IMR-90 (cell line): ENCODE measurements at regions not wholly inside any gene's neighbourhood (a gene's known extent, or its start where the extent isn't known, plus 50 kb on each side); places are given as distances from the start of the nearest gene placed in this dataset.

ENCODE experiments used
- ATAC-seq: fragments of 200-7000 bp; cut with Tn5 transposase; 2 replicates; pipeline ENCODE4 v1.9.1; 2020; ENCODE audit warnings: low read depth, mild to moderate bottlenecking, moderate library complexity
- BruUV-seq: library from RNA; stranded (reverse); fragments of 400-500 nt; replicated peaks from 2 replicates; lab custom pipeline; 2021; lab: Mats Ljungman, UMichigan
- CTCF ChIA-PET: fragments of 300-600 bp; formaldehyde crosslinking; extraction: SDS; loops from one replicate; lab custom pipeline; 2021; ENCODE audit warnings: antibody characterized with exemption; lab: Yijun Ruan, JAX
- POLR2A ChIA-PET: fragments of 300-600 bp; sonication (Branson Sonifier 250); formaldehyde crosslinking; loops from one replicate; lab custom pipeline; 2022; ENCODE audit warnings: antibody characterized with exemption; ENCODE audit not compliant: unreplicated experiment; lab: Charles Lee
- DNase-seq: peaks from one replicate; pipeline ENCODE4 v3.0.0; 2013
- H2AFZ ChIP-seq: replicated peaks from 2 replicates; pipeline ENCODE3; 2013; ENCODE audit warnings: low read length, mild to moderate bottlenecking; ENCODE audit not compliant: poor library complexity
- H2AK5ac ChIP-seq: 2 replicates; pipeline ENCODE4 v1.6.1; 2013; ENCODE audit warnings: low read depth, low read length, inconsistent platforms
- H2AK9ac ChIP-seq: replicated peaks from 2 replicates; pipeline ENCODE3; 2013; ENCODE audit warnings: mild to moderate bottlenecking, low read depth, low read length, moderate library complexity; ENCODE audit not compliant: poor library complexity
- H2BK120ac ChIP-seq: 2 replicates; pipeline ENCODE4 v1.6.1; 2013; ENCODE audit warnings: low read depth, low read length, inconsistent platforms
- H2BK15ac ChIP-seq: 3 replicates; pipeline ENCODE4 v1.6.1; 2013; ENCODE audit warnings: low read depth, low read length, inconsistent platforms
- H2BK20ac ChIP-seq: 2 replicates; pipeline ENCODE4 v1.6.1; 2013; ENCODE audit warnings: low read depth, mild to moderate bottlenecking, inconsistent platforms, low read length, moderate library complexity
- H2BK5ac ChIP-seq: 2 replicates; pipeline ENCODE4 v1.6.1; 2013; ENCODE audit warnings: mild to moderate bottlenecking, low read depth, low read length, inconsistent platforms; ENCODE audit not compliant: poor library complexity, severe bottlenecking
- H3K14ac ChIP-seq: replicated peaks from 2 replicates; pipeline ENCODE4 v1.6.1; 2013; ENCODE audit warnings: low read depth, low read length, inconsistent platforms
- H3K18ac ChIP-seq: 2 replicates; pipeline ENCODE4 v1.6.1; 2013; ENCODE audit warnings: low read depth, low read length, control low read depth
- H3K23ac ChIP-seq: 2 replicates; pipeline ENCODE4 v1.6.1; 2013; ENCODE audit warnings: low read depth, low read length, inconsistent platforms
- H3K27ac ChIP-seq: 2 replicates; pipeline ENCODE4 v1.5.1; 2013; ENCODE audit warnings: mild to moderate bottlenecking, control low read depth, low read length; ENCODE audit not compliant: insufficient read depth
- H3K27me3 ChIP-seq: 2 replicates; pipeline ENCODE4 v1.6.1; 2013; ENCODE audit warnings: low read length; ENCODE audit not compliant: control insufficient read depth, insufficient read depth
- H3K36me3 ChIP-seq: 2 replicates; pipeline ENCODE4 v1.6.1; 2013; ENCODE audit warnings: low read length, mixed read lengths; ENCODE audit not compliant: control insufficient read depth, insufficient read depth
- H3K4ac ChIP-seq: 2 replicates; pipeline ENCODE4 v1.6.1; 2013; ENCODE audit warnings: low read depth, low read length, inconsistent platforms
- H3K4me1 ChIP-seq: 2 replicates; pipeline ENCODE4 v1.6.1; 2013; ENCODE audit warnings: low read length, mixed read lengths; ENCODE audit not compliant: control insufficient read depth, insufficient read depth
- H3K4me2 ChIP-seq: 2 replicates; pipeline ENCODE4 v1.6.1; 2013; ENCODE audit warnings: low read depth, mild to moderate bottlenecking, control low read depth, low read length, moderate library complexity
- H3K4me3 ChIP-seq: 2 replicates; pipeline ENCODE4 v1.5.1; 2013; ENCODE audit warnings: low read depth, mild to moderate bottlenecking, control low read depth, low read length, moderate library complexity; ENCODE audit not compliant: insufficient read depth
- H3K56ac ChIP-seq: 2 replicates; pipeline ENCODE4 v1.6.1; 2013; ENCODE audit warnings: low read length, inconsistent platforms; ENCODE audit not compliant: insufficient read depth; ENCODE audit errors: extremely low read depth
- H3K79me1 ChIP-seq, 2 experiments: 2 replicates each; pipeline ENCODE4 v1.6.1; 2013; ENCODE audit warnings: low read length in 2 of 2, inconsistent platforms in 1 of 2, low read depth in 1 of 2
- H3K9ac ChIP-seq: 2 replicates; pipeline ENCODE4 v1.6.1; 2013; ENCODE audit warnings: low read depth, low read length, control low read depth
- H3K9me1 ChIP-seq: 2 replicates; pipeline ENCODE4 v1.6.1; 2013; ENCODE audit warnings: low read length, inconsistent platforms; ENCODE audit not compliant: insufficient read depth
- H3K9me3 ChIP-seq: 2 replicates; pipeline ENCODE4 v1.6.1; 2013; ENCODE audit warnings: low read length; ENCODE audit not compliant: control insufficient read depth, insufficient read depth
- H4K20me1 ChIP-seq: 2 replicates; pipeline ENCODE4 v1.6.1; 2013; ENCODE audit warnings: low read length, inconsistent platforms; ENCODE audit not compliant: insufficient read depth
- H4K5ac ChIP-seq: 2 replicates; pipeline ENCODE4 v1.6.1; 2013; ENCODE audit warnings: mild to moderate bottlenecking, low read depth, low read length, control low read depth
- H4K8ac ChIP-seq, 2 experiments: 2 replicates each; pipeline ENCODE4 v1.6.1; 2013; ENCODE audit warnings: low read depth in 2 of 2, low read length in 2 of 2, control low read depth in 1 of 2, inconsistent platforms in 1 of 2
- H4K91ac ChIP-seq: 2 replicates; pipeline ENCODE4 v1.6.1; 2013; ENCODE audit warnings: low read depth, low read length, inconsistent platforms; ENCODE audit not compliant: insufficient read depth
- CEBPB ChIP-seq: IDR thresholded peaks from 2 replicates; pipeline ENCODE4 v1.6.1; 2012; ENCODE audit warnings: low read depth, low read length, improper control_type of control experiment
- MAFK ChIP-seq: IDR thresholded peaks from 2 replicates; pipeline ENCODE4 v1.6.1; 2012; ENCODE audit warnings: low read depth, low read length, improper control_type of control experiment
- RAD21 ChIP-seq: IDR thresholded peaks from 2 replicates; pipeline ENCODE4 v1.6.1; 2012; ENCODE audit warnings: low read length, improper control_type of control experiment
- RFX5 ChIP-seq: IDR thresholded peaks from 2 replicates; pipeline ENCODE4 v1.8.0; 2012; ENCODE audit warnings: low read depth, mild to moderate bottlenecking, low read length, moderate library complexity
- WGBS, 2 experiments: methylation state at CpG; one replicate each; pipeline versions ENCODE4 v1.1.5 to v1.1.7; 2013; ENCODE audit warnings: missing lambda C conversion rate in 2 of 2; ENCODE audit not compliant: insufficient read length in 1 of 2; ENCODE audit errors: extremely low coverage in 2 of 2; 5-methylcytosine and 5-hydroxymethylcytosine counted together
- dilution Hi-C: fragments of 300-500 bp; cut with HindIII; formaldehyde crosslinking; loops from one replicate; pipeline ENCODE4 v1.14.3; 2018; ENCODE audit warnings: low sequenced_read_pairs; ENCODE audit not compliant: unreplicated experiment
- in situ Hi-C: fragments of 300-500 bp; cut with MboI; formaldehyde crosslinking; loops from 3 replicates; pipeline ENCODE4 v1.14.3; 2019; ENCODE audit warnings: low sequenced_read_pairs, inconsistent platforms, mixed read lengths
- intact Hi-C: fragments of 100-400 bp; cut with micrococcal nuclease; formaldehyde crosslinking; loops from 2 replicates; pipeline ENCODE4 v1.10.0; 2022

DNA sequence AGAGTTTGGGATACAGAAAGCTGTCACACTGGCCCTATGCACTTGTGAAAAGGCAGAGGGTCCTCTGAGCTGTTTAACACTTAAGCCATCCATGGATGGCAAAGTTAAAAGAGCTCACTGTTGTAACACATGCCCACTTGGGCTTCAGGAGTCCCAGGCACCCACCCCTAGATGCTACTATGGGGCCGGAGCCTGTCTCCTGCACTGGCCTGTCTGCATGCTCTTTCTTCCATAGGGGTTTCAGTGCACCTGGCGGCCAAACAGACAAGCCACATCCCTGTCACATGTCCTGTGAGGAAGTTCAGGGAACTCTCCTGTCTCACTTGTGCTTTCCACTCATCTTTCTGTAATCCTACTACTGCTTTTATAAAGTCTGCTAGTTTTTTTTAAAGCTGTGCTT lies 2586.0 kb downstream of the PCDH7 start:
- dilution Hi-C loops = no loop called here
- no peak overlapping the region for H3K27ac ChIP-seq
- H3K56ac ChIP-seq = no peak overlapping the region
- no peak overlapping the region for H2AK9ac ChIP-seq
- H3K14ac ChIP-seq = no peak overlapping the region
- no peaks in the 10 kb centered on the region for H4K20me1 ChIP-seq
- H3K4me3 ChIP-seq = no peak overlapping the region
- no peak overlapping the region for H2BK15ac ChIP-seq
- H4K5ac ChIP-seq = no peak overlapping the region
- in situ Hi-C loops = no loop called here
- ChIA-PET POLR2A (no interaction called here), CTCF (no interaction called here)
- no peak overlapping the region for H3K23ac ChIP-seq
- no peak overlapping the region for H3K9ac ChIP-seq
- no peak overlapping the region for H2BK120ac ChIP-seq
- no CpG with 5 or more reads among the region's 2 CpGs for WGBS, 2 experiments
- no peaks in the 10 kb centered on the region for H3K27me3 ChIP-seq
- H3K4me1 ChIP-seq = no peaks in the 10 kb centered on the region
- H3K4ac ChIP-seq = no peak overlapping the region
- no peak overlapping the region for H2AK5ac ChIP-seq
- H3K79me1 ChIP-seq = no peaks in the 10 kb centered on the region
- no peak overlapping the region for H2BK20ac ChIP-seq
- DNase-seq = no peak
- no peaks in the 10 kb centered on the region for H3K36me3 ChIP-seq
- H3K9me1 ChIP-seq = no peaks in the 10 kb centered on the region
- peaks cover 2% of the 10 kb centered on the region; the same call in 1 of the 2 replicates for H3K9me3 ChIP-seq
- H2AFZ ChIP-seq = no peak overlapping the region
- no peak overlapping the region for H2BK5ac ChIP-seq
- no peak overlapping the region for H3K18ac ChIP-seq
- H4K91ac ChIP-seq = no peak overlapping the region
- no peak overlapping the region for H4K8ac ChIP-seq
- intact Hi-C loops = no loop called here
- no peak for TF ChIP-seq CEBPB
- TF ChIP-seq RFX5 = no peak
- no peak for TF ChIP-seq MAFK
- TF ChIP-seq RAD21 = no peak
- no TSS peak for BruUV-seq
- no peak for ATAC-seq
- no peak overlapping the region for H3K4me2 ChIP-seq
